Glutamatergic neuron (in vitro differentiated cells): ENCODE measurements at regions not wholly inside any gene's neighbourhood (a gene's known extent, or its start where the extent isn't known, plus 50 kb on each side); places are given as distances from the start of the nearest gene placed in this dataset.

ENCODE experiments used
- DNase-seq: peaks from one replicate; pipeline ENCODE4 v3.0.0; 2022
- H3K27ac Mint-ChIP-seq: one replicate; pipeline ENCODE4 v1.8.0; 2020; ENCODE audit warnings: mild to moderate bottlenecking, mixed read lengths, inconsistent platforms; ENCODE audit not compliant: unreplicated experiment
- H3K27me3 Mint-ChIP-seq: one replicate; pipeline ENCODE4 v1.8.0; 2020; ENCODE audit warnings: mild to moderate bottlenecking, moderate library complexity, mixed read lengths, inconsistent platforms; ENCODE audit not compliant: unreplicated experiment
- H3K36me3 Mint-ChIP-seq: one replicate; pipeline ENCODE4 v1.8.0; 2020; ENCODE audit warnings: mild to moderate bottlenecking, mixed read lengths, inconsistent platforms; ENCODE audit not compliant: unreplicated experiment
- H3K4me1 Mint-ChIP-seq: one replicate; pipeline ENCODE4 v1.8.0; 2020; ENCODE audit warnings: mild to moderate bottlenecking, low read depth, mixed read lengths, inconsistent platforms; ENCODE audit not compliant: unreplicated experiment
- H3K4me3 Mint-ChIP-seq: one replicate; pipeline ENCODE4 v1.8.0; 2020; ENCODE audit warnings: mild to moderate bottlenecking, mixed read lengths, inconsistent platforms; ENCODE audit not compliant: unreplicated experiment
- H3K9me3 Mint-ChIP-seq: one replicate; pipeline ENCODE4 v1.8.0; 2020; ENCODE audit warnings: mild to moderate bottlenecking, moderate library complexity, mixed read lengths, inconsistent platforms; ENCODE audit not compliant: unreplicated experiment
- CTCF ChIP-seq: fragments of 200-600 bp; sonication (generic); IDR thresholded peaks from one replicate; pipeline ENCODE4 v1.5.0; 2021; ENCODE audit not compliant: partially characterized antibody, unreplicated experiment

- TF ChIP-seq CTCF: no peak
- Mint-ChIP-seq H3K27me3 (no peaks in the 10 kb centered on the region), H3K27ac (no peak overlapping the region), H3K4me1 (peaks cover 4% of the 10 kb centered on the region), H3K4me3 (no peak overlapping the region), H3K9me3 (no peaks in the 10 kb centered on the region), H3K36me3 (no peaks in the 10 kb centered on the region)
- no peak for DNase-seq
Measured at GRCh38 chr12:127579446-127579845, 687.5 kb upstream of the TMEM132C start.

GRCh38 chr12:127582074-127582473 lies 684.9 kb upstream of the TMEM132C start:
- no peaks in the 10 kb centered on the region for H3K4me1 Mint-ChIP-seq
- H3K36me3 Mint-ChIP-seq: no peaks in the 10 kb centered on the region
- no peak for TF ChIP-seq CTCF
- DNase-seq: no peak
- no peak overlapping the region for H3K4me3 Mint-ChIP-seq
- H3K27me3 Mint-ChIP-seq: no peaks in the 10 kb centered on the region
- no peaks in the 10 kb centered on the region for H3K9me3 Mint-ChIP-seq
- H3K27ac Mint-ChIP-seq: no peak overlapping the region

- Mint-ChIP-seq H3K36me3 (no peaks in the 10 kb centered on the region), H3K27me3 (no peaks in the 10 kb centered on the region), H3K4me1 (no peaks in the 10 kb centered on the region), H3K4me3 (no peak overlapping the region), H3K27ac (no peak overlapping the region), H3K9me3 (no peaks in the 10 kb centered on the region)
- DNase-seq: no peak
- no peak for TF ChIP-seq CTCF
Measured at GRCh38 chr12:127583041-127583440, 683.9 kb upstream of the TMEM132C start.

GRCh38 chr12:127588249-127588648 lies 678.7 kb upstream of the TMEM132C start:
- no peak overlapping the region for H3K27ac Mint-ChIP-seq
- no peaks in the 10 kb centered on the region for H3K36me3 Mint-ChIP-seq
- H3K4me3 Mint-ChIP-seq: no peak overlapping the region
- H3K9me3 Mint-ChIP-seq: peaks cover 11% of the 10 kb centered on the region
- TF ChIP-seq CTCF: no peak
- no peak for DNase-seq
- peaks cover 3% of the 10 kb centered on the region for H3K27me3 Mint-ChIP-seq
- peaks cover 37% of the 10 kb centered on the region for H3K4me1 Mint-ChIP-seq

- peaks cover 3% of the 10 kb centered on the region for H3K27me3 Mint-ChIP-seq
- H3K4me3 Mint-ChIP-seq: no peak overlapping the region
- peaks cover 48% of the 10 kb centered on the region for H3K4me1 Mint-ChIP-seq
- H3K27ac Mint-ChIP-seq: no peak overlapping the region
- H3K9me3 Mint-ChIP-seq: peaks cover 19% of the 10 kb centered on the region
- TF ChIP-seq CTCF: no peak
- DNase-seq: no peak
- no peaks in the 10 kb centered on the region for H3K36me3 Mint-ChIP-seq
Measured at GRCh38 chr12:127589541-127589940, 677.4 kb upstream of the TMEM132C start.
